GM12878 (cell line): ENCODE measurements at regions not wholly inside any gene's neighbourhood (a gene's known extent, or its start where the extent isn't known, plus 50 kb on each side); places are given as distances from the start of the nearest gene placed in this dataset.

Experiments used
- ATAC-seq: fragments of 200-7000 bp; cut with Tn5 transposase; 3 replicates; pipeline ENCODE4 v1.9.1; 2020; ENCODE audit warnings: mild to moderate bottlenecking, moderate library complexity
- BruUV-seq: library from RNA; stranded (reverse); fragments of 400-500 nt; replicated peaks from 2 replicates; lab custom pipeline; 2021; lab: Mats Ljungman, UMichigan
- CTCF ChIA-PET: fragments of 300-600 bp; sonication (Branson Sonifier 250); formaldehyde crosslinking; extraction: SDS; loops from one replicate; lab custom pipeline; 2021; ENCODE audit warnings: inconsistent platforms; lab: Yijun Ruan, JAX
- POLR2A ChIA-PET: fragments of 350-600 bp; formaldehyde crosslinking; extraction: SDS; loops from one replicate; lab custom pipeline; 2021; ENCODE audit warnings: inconsistent platforms; lab: Charles Lee
- RAD21 ChIA-PET: fragments of 300-600 bp; sonication (Branson Sonifier 250); formaldehyde crosslinking; loops from one replicate; lab custom pipeline; 2023; ENCODE audit warnings: antibody characterized with exemption; ENCODE audit not compliant: unreplicated experiment; lab: Charles Lee
- SMC1A ChIA-PET: fragments of 300-600 bp; sonication (Branson Sonifier 250); formaldehyde crosslinking; loops from one replicate; lab custom pipeline; 2023; ENCODE audit not compliant: unreplicated experiment, uncharacterized antibody; lab: Charles Lee
- DNase-seq: peaks from one replicate; pipeline ENCODE4 v3.0.0-alpha.2; 2011; ENCODE audit warnings: low read depth, low spot score
- FAIRE-seq: peaks from 3 replicates; lab custom pipeline; 2011; peaks lifted over from hg19 to GRCh38; lab: Jason Lieb, UNC
- H2AFZ ChIP-seq: 2 replicates; pipeline ENCODE4 v1.6.0; 2011; ENCODE audit warnings: low read depth, low read length, control low read depth; ENCODE audit not compliant: control insufficient read depth
- H3K27ac ChIP-seq: 2 replicates; pipeline ENCODE4 v1.5.1; 2011; ENCODE audit warnings: control low read depth; ENCODE audit not compliant: control insufficient read depth, insufficient read depth
- H3K27me3 ChIP-seq, 2 experiments: replicated peaks in 1 of 2; 2 replicates each; pipeline versions ENCODE4 v1.6.0 to v1.6.1; 2011; ENCODE audit warnings: low read length in 1 of 2; ENCODE audit not compliant: control insufficient read depth in 2 of 2, insufficient read depth in 2 of 2
- H3K36me3 ChIP-seq, 2 experiments: 2 replicates each; pipeline ENCODE4 v1.5.1; 2011; ENCODE audit warnings: low read length in 1 of 2; ENCODE audit not compliant: control insufficient read depth in 2 of 2, insufficient read depth in 2 of 2
- H3K4me1 ChIP-seq: 2 replicates; pipeline ENCODE4 v1.6.1; 2011; ENCODE audit warnings: mild to moderate bottlenecking, low read length, moderate library complexity, mixed read lengths; ENCODE audit not compliant: control insufficient read depth, insufficient read depth
- H3K4me2 ChIP-seq: 2 replicates; pipeline ENCODE4 v1.6.0; 2011; ENCODE audit warnings: control low read depth; ENCODE audit not compliant: control insufficient read depth, insufficient read depth
- H3K4me3 ChIP-seq: fragments of 200-600 bp; sonication (generic); 2 replicates; pipeline ENCODE4 v1.5.1; 2016
- H3K79me2 ChIP-seq: 2 replicates; pipeline ENCODE4 v1.6.0; 2011; ENCODE audit warnings: low read length; ENCODE audit not compliant: control insufficient read depth, insufficient read depth
- H3K9ac ChIP-seq: 2 replicates; pipeline ENCODE4 v1.8.0; 2011; ENCODE audit warnings: low read length, control low read depth, mixed read lengths; ENCODE audit not compliant: control insufficient read depth, insufficient read depth
- H3K9me3 ChIP-seq: replicated peaks from 3 replicates; pipeline ENCODE4 v1.5.1; 2011; ENCODE audit warnings: mild to moderate bottlenecking, low read length; ENCODE audit not compliant: control insufficient read depth, insufficient read depth
- H4K20me1 ChIP-seq: 2 replicates; pipeline ENCODE4 v1.6.0; 2011; ENCODE audit not compliant: control insufficient read depth, insufficient read depth
- CHD1 ChIP-seq: IDR thresholded peaks from 2 replicates; pipeline ENCODE4 v1.6.1; 2012; ENCODE audit warnings: low read depth, low read length, improper control_type of control experiment
- CHD4 ChIP-seq: fragments of 200-600 bp; sonication (generic); IDR thresholded peaks from 2 replicates; pipeline ENCODE4 v1.6.1; 2016; ENCODE audit warnings: mild to moderate bottlenecking
- EED ChIP-seq: sonication (generic); IDR thresholded peaks from 2 replicates; pipeline ENCODE4 v1.6.1; 2016; ENCODE audit warnings: antibody characterized with exemption, low read depth
- FOS ChIP-seq: IDR thresholded peaks from 3 replicates; pipeline ENCODE4 v1.6.1; 2011; ENCODE audit warnings: borderline replicate concordance; ENCODE audit not compliant: insufficient read length; ENCODE audit errors: extremely low read depth
- HCFC1 ChIP-seq: fragments of 150-350 bp; IDR thresholded peaks from 2 replicates; pipeline ENCODE4 v1.6.1; 2014; ENCODE audit warnings: low read length
- IKZF1 ChIP-seq: fragments of 450-650 bp; conservative IDR thresholded peaks from 2 replicates; pipeline ENCODE4 v1.6.1; 2017; ENCODE audit warnings: antibody characterized with exemption, mild to moderate bottlenecking
- IRF4 ChIP-seq: IDR thresholded peaks from 2 replicates; pipeline ENCODE4 v1.6.1; 2011; ENCODE audit warnings: low read depth, low read length
- KAT2A ChIP-seq: conservative IDR thresholded peaks from 2 replicates; pipeline ENCODE4 v1.6.1; 2011; ENCODE audit warnings: low read depth, low read length; ENCODE audit not compliant: control insufficient read depth
- LARP7 ChIP-seq: fragments of 450-650 bp; IDR thresholded peaks from 2 replicates; pipeline ENCODE4 v1.6.1; 2017; ENCODE audit warnings: mild to moderate bottlenecking
- NR2C1 ChIP-seq: fragments of 450-650 bp; IDR thresholded peaks from 2 replicates; pipeline ENCODE4 v1.6.1; 2017; ENCODE audit warnings: antibody characterized with exemption, mild to moderate bottlenecking, moderate library complexity
- POLR2AphosphoS5 ChIP-seq: IDR thresholded peaks from 2 replicates; pipeline ENCODE4 v1.6.1; 2011; ENCODE audit warnings: mild to moderate bottlenecking, low read length, inconsistent platforms
- SIN3A ChIP-seq: IDR thresholded peaks from 2 replicates; pipeline ENCODE4 v1.6.1; 2012; ENCODE audit warnings: low read depth, low read length, improper control_type of control experiment
- SMC3 ChIP-seq: IDR thresholded peaks from 2 replicates; pipeline ENCODE4 v1.6.1; 2011; ENCODE audit warnings: low read length, improper control_type of control experiment, borderline replicate concordance
- SREBF1 ChIP-seq: IDR thresholded peaks from 2 replicates; pipeline ENCODE4 v1.6.1; 2012; ENCODE audit warnings: mild to moderate bottlenecking, low read length
- in situ Hi-C: fragments of 300-500 bp; cut with MboI; formaldehyde crosslinking; loops from 9 replicates; pipeline ENCODE4 v1.14.3; 2018; ENCODE audit warnings: mixed read lengths
- intact Hi-C: fragments of 100-400 bp; cut with micrococcal nuclease; formaldehyde crosslinking; loops from one replicate; pipeline ENCODE4 v1.14.2; 2022; ENCODE audit not compliant: unreplicated experiment
- TF ChIP-seq, protein P1 (sequence below): fragments of 450-650 bp; formaldehyde crosslinking; IDR thresholded peaks from 2 replicates; pipeline ENCODE4 v1.4.0; 2020; ENCODE audit warnings: mild to moderate bottlenecking, moderate library complexity
- TF ChIP-seq, protein P2 (sequence below): IDR thresholded peaks from 2 replicates; pipeline ENCODE4 v1.6.1; 2012; ENCODE audit warnings: mild to moderate bottlenecking, low read depth, low read length
- TF ChIP-seq, protein P3 (sequence below): fragments of 450-650 bp; IDR thresholded peaks from 2 replicates; pipeline ENCODE4 v1.6.1; 2018; ENCODE audit warnings: borderline replicate concordance, mild to moderate bottlenecking; ENCODE audit not compliant: partially characterized antibody

DNA sequence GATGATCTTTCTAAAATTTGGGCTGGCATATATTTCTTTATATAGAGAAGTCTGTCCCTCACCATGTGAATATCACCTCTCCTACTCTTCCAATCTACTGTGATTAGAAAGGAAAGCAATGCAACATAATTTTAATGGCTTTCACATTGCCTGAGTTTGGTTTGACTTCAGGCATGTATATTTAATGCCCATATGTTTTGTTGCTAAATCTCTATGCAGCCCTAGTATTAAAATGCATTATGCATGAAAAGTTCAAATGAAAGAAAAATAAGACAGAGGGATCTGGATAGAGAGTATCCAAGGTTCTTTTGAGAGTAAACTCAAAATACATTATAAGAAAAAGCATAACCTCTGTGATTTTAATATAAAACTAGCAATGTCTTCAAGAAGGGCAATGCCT lies 518.3 kb downstream of the PRR16 start (continued):
- TF ChIP-seq, protein P1, sequence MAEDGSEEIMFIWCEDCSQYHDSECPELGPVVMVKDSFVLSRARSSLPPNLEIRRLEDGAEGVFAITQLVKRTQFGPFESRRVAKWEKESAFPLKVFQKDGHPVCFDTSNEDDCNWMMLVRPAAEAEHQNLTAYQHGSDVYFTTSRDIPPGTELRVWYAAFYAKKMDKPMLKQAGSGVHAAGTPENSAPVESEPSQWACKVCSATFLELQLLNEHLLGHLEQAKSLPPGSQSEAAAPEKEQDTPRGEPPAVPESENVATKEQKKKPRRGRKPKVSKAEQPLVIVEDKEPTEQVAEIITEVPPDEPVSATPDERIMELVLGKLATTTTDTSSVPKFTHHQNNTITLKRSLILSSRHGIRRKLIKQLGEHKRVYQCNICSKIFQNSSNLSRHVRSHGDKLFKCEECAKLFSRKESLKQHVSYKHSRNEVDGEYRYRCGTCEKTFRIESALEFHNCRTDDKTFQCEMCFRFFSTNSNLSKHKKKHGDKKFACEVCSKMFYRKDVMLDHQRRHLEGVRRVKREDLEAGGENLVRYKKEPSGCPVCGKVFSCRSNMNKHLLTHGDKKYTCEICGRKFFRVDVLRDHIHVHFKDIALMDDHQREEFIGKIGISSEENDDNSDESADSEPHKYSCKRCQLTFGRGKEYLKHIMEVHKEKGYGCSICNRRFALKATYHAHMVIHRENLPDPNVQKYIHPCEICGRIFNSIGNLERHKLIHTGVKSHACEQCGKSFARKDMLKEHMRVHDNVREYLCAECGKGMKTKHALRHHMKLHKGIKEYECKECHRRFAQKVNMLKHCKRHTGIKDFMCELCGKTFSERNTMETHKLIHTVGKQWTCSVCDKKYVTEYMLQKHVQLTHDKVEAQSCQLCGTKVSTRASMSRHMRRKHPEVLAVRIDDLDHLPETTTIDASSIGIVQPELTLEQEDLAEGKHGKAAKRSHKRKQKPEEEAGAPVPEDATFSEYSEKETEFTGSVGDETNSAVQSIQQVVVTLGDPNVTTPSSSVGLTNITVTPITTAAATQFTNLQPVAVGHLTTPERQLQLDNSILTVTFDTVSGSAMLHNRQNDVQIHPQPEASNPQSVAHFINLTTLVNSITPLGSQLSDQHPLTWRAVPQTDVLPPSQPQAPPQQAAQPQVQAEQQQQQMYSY, result no peak
- TF ChIP-seq POLR2AphosphoS5 (no peak), NR2C1 (no peak), CHD1 (no peak)
- TF ChIP-seq, protein P2, sequence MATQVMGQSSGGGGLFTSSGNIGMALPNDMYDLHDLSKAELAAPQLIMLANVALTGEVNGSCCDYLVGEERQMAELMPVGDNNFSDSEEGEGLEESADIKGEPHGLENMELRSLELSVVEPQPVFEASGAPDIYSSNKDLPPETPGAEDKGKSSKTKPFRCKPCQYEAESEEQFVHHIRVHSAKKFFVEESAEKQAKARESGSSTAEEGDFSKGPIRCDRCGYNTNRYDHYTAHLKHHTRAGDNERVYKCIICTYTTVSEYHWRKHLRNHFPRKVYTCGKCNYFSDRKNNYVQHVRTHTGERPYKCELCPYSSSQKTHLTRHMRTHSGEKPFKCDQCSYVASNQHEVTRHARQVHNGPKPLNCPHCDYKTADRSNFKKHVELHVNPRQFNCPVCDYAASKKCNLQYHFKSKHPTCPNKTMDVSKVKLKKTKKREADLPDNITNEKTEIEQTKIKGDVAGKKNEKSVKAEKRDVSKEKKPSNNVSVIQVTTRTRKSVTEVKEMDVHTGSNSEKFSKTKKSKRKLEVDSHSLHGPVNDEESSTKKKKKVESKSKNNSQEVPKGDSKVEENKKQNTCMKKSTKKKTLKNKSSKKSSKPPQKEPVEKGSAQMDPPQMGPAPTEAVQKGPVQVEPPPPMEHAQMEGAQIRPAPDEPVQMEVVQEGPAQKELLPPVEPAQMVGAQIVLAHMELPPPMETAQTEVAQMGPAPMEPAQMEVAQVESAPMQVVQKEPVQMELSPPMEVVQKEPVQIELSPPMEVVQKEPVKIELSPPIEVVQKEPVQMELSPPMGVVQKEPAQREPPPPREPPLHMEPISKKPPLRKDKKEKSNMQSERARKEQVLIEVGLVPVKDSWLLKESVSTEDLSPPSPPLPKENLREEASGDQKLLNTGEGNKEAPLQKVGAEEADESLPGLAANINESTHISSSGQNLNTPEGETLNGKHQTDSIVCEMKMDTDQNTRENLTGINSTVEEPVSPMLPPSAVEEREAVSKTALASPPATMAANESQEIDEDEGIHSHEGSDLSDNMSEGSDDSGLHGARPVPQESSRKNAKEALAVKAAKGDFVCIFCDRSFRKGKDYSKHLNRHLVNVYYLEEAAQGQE, result no peak

DNA sequence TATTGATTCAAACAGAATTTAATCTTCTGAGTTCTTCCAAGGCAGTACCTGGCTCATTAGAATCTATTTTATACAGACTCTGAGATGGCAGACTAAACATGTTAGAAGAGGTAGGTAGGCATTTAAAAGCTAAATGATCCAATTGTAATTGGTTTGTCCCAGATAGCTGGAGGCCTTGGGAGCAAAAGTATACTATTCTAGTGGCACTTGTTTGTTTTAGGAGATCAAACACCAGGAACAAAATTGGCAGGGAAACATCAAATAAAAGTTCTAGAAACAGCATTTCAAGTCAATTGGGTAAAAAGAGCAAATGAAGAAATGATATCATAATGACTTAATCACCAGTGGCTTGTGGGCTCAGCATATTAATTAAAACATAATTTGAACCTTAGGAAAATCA lies 521.4 kb downstream of the PRR16 start:
- H3K4me1 ChIP-seq, result no peaks in the 10 kb centered on the region
- no peak overlapping the region for H3K4me2 ChIP-seq
- no peak overlapping the region for H3K9ac ChIP-seq
- intact Hi-C loops (no loop called here), in situ Hi-C loops (no loop called here)
- H2AFZ ChIP-seq, result no peak overlapping the region
- FAIRE-seq (no peak), DNase-seq (no peak), ATAC-seq (no peak)
- ChIA-PET CTCF (no interaction called here), POLR2A (no interaction called here), RAD21 (no interaction called here), SMC1A (interaction anchor here (1.4 kb wide), 1 partner anchor 16 kb away, joined by 4 read pairs; no protein-coding TSS in a partner anchor)
- H3K9me3 ChIP-seq, result no peaks in the 10 kb centered on the region
- no peak overlapping the region for H3K27ac ChIP-seq
- no peaks in the 10 kb centered on the region for H3K36me3 ChIP-seq
- no peaks in the 10 kb centered on the region for H3K27me3 ChIP-seq
- BruUV-seq, result no TSS peak
- H3K79me2 ChIP-seq, result no peaks in the 10 kb centered on the region
- no peak overlapping the region for H3K4me3 ChIP-seq
- H4K20me1 ChIP-seq, result no peaks in the 10 kb centered on the region
- no peak for TF ChIP-seq FOS
- no peak for TF ChIP-seq LARP7
- TF ChIP-seq EED, result no peak
- no peak for TF ChIP-seq HCFC1
- TF ChIP-seq KAT2A, result no peak
- no peak for TF ChIP-seq IKZF1
- TF ChIP-seq IRF4, result no peak
- TF ChIP-seq CHD4, result no peak
- TF ChIP-seq SREBF1, result no peak
- TF ChIP-seq, protein P3, sequence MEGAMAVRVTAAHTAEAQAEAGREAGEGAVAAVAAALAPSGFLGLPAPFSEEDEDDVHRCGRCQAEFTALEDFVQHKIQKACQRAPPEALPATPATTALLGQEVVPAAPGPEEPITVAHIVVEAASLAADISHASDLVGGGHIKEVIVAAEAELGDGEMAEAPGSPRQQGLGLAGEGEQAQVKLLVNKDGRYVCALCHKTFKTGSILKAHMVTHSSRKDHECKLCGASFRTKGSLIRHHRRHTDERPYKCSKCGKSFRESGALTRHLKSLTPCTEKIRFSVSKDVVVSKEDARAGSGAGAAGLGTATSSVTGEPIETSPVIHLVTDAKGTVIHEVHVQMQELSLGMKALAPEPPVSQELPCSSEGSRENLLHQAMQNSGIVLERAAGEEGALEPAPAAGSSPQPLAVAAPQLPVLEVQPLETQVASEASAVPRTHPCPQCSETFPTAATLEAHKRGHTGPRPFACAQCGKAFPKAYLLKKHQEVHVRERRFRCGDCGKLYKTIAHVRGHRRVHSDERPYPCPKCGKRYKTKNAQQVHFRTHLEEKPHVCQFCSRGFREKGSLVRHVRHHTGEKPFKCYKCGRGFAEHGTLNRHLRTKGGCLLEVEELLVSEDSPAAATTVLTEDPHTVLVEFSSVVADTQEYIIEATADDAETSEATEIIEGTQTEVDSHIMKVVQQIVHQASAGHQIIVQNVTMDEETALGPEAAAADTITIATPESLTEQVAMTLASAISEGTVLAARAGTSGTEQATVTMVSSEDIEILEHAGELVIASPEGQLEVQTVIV, result no peak
- no peak for TF ChIP-seq SIN3A
- no peak for TF ChIP-seq SMC3
